OCI-LY1 (cell line): ENCODE measurements at regions not wholly inside any gene's neighbourhood (a gene's known extent, or its start where the extent isn't known, plus 50 kb on each side); places are given as distances from the start of the nearest gene placed in this dataset.

Source experiments
- H2AFZ ChIP-seq: fragments of 200-600 bp; sonication (generic), shearing (Covaris generic); 2 replicates; pipeline ENCODE4 v1.6.0; 2014; ENCODE audit warnings: antibody characterized with exemption, mild to moderate bottlenecking, low read length
- H3F3A ChIP-seq: fragments of 200-600 bp; sonication (generic), shearing (Covaris generic); 2 replicates; pipeline ENCODE4 v1.6.0; 2014; ENCODE audit warnings: mild to moderate bottlenecking, antibody characterized with exemption, low read length, moderate library complexity; ENCODE audit not compliant: insufficient read depth
- H3K27ac ChIP-seq: fragments of 200-600 bp; sonication (generic); 2 replicates; pipeline ENCODE4 v1.5.1; 2014; ENCODE audit warnings: low read length, mixed run types, mild to moderate bottlenecking, low read depth; ENCODE audit not compliant: poor library complexity, severe bottlenecking
- H3K27me3 ChIP-seq: fragments of 200-600 bp; sonication (generic); 2 replicates; pipeline ENCODE4 v1.6.0; 2014; ENCODE audit warnings: antibody characterized with exemption, mild to moderate bottlenecking, low read length, moderate library complexity; ENCODE audit not compliant: insufficient read depth
- H3K36me3 ChIP-seq: fragments of 200-600 bp; sonication (generic); 2 replicates; pipeline ENCODE4 v1.6.1; 2014; ENCODE audit warnings: mild to moderate bottlenecking, antibody characterized with exemption, low read length, moderate library complexity, mixed read lengths; ENCODE audit not compliant: insufficient read depth
- H3K4me1 ChIP-seq: fragments of 200-600 bp; sonication (generic); 2 replicates; pipeline ENCODE4 v1.5.1; 2014; ENCODE audit warnings: mild to moderate bottlenecking, low read length, moderate library complexity; ENCODE audit not compliant: insufficient read depth, severe bottlenecking
- H3K4me2 ChIP-seq: fragments of 200-600 bp; sonication (generic), shearing (Covaris generic); 2 replicates; pipeline ENCODE4 v1.6.1; 2014; ENCODE audit warnings: low read length
- H3K4me3 ChIP-seq: fragments of 200-600 bp; sonication (generic); 2 replicates; pipeline ENCODE4 v1.5.1; 2014; ENCODE audit warnings: low read length, low read depth, mild to moderate bottlenecking, mixed read lengths; ENCODE audit not compliant: poor library complexity, severe bottlenecking
- H3K79me2 ChIP-seq: fragments of 200-600 bp; shearing (Covaris generic); 2 replicates; pipeline ENCODE4 v1.6.1; 2016; ENCODE audit warnings: mixed run types, low read length, mixed read lengths; ENCODE audit not compliant: insufficient read depth
- H3K9ac ChIP-seq: fragments of 200-600 bp; sonication (generic), shearing (Covaris generic); 2 replicates; pipeline ENCODE4 v1.6.1; 2014; ENCODE audit warnings: mild to moderate bottlenecking, low read length, mixed read lengths
- H3K9me2 ChIP-seq: fragments of 200-600 bp; sonication (generic), shearing (Covaris generic); 2 replicates; pipeline ENCODE4 v1.6.1; 2014; ENCODE audit warnings: low read depth, mild to moderate bottlenecking, low read length, mixed read lengths
- H3K9me3 ChIP-seq: fragments of 200-600 bp; shearing (Covaris generic); 2 replicates; pipeline ENCODE4 v1.6.1; 2014; ENCODE audit warnings: low read length, mixed read lengths
- H4K20me1 ChIP-seq: fragments of 200-600 bp; sonication (generic), shearing (Covaris generic); 2 replicates; pipeline ENCODE4 v1.6.0; 2016; ENCODE audit warnings: mild to moderate bottlenecking, low read length; ENCODE audit not compliant: insufficient read depth
- EZH2 ChIP-seq: fragments of 200-600 bp; sonication (generic), shearing (Covaris generic); IDR thresholded peaks from 2 replicates; pipeline ENCODE4 v1.8.0; 2017; ENCODE audit warnings: borderline replicate concordance, mixed run types, mild to moderate bottlenecking, antibody characterized with exemption, low read length, moderate library complexity, mixed read lengths
- TF ChIP-seq, protein P1 (sequence below): fragments of 200-600 bp; sonication (generic), shearing (Covaris generic); IDR thresholded peaks from 2 replicates; pipeline ENCODE4 v1.5.1; 2017; ENCODE audit warnings: mild to moderate bottlenecking, antibody characterized with exemption, low read length, moderate library complexity, mixed read lengths

DNA sequence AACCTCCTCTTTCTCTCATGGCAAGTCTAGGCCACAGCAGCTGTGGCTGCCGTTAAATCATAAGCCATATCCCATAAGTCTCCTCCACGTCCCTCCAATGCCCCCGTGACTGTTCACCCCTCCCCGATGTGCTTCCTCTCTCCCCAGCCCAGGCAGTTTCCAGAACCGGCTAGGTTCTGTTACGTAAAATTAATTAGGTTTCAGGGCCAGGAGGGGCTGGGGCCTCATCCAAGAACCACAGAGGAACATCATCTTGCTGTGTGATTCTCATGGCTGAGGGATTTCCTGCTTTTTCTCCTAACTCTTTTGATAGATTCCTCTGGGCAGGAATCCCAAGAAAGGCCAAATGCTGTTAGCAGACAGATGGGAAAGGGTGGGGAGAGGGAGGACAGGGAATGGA, 141.8 kb upstream of the AJAP1 start:
- H3K4me1 ChIP-seq = no peaks in the 10 kb centered on the region
- TF ChIP-seq EZH2 = no peak
- TF ChIP-seq, protein P1, sequence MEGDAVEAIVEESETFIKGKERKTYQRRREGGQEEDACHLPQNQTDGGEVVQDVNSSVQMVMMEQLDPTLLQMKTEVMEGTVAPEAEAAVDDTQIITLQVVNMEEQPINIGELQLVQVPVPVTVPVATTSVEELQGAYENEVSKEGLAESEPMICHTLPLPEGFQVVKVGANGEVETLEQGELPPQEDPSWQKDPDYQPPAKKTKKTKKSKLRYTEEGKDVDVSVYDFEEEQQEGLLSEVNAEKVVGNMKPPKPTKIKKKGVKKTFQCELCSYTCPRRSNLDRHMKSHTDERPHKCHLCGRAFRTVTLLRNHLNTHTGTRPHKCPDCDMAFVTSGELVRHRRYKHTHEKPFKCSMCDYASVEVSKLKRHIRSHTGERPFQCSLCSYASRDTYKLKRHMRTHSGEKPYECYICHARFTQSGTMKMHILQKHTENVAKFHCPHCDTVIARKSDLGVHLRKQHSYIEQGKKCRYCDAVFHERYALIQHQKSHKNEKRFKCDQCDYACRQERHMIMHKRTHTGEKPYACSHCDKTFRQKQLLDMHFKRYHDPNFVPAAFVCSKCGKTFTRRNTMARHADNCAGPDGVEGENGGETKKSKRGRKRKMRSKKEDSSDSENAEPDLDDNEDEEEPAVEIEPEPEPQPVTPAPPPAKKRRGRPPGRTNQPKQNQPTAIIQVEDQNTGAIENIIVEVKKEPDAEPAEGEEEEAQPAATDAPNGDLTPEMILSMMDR = no peak
- no peaks in the 10 kb centered on the region for H3K79me2 ChIP-seq
- no peaks in the 10 kb centered on the region for H3K9me2 ChIP-seq
- no peak overlapping the region for H3K9ac ChIP-seq
- no peak overlapping the region for H2AFZ ChIP-seq
- H3F3A ChIP-seq = no peaks in the 10 kb centered on the region
- no peaks in the 10 kb centered on the region for H3K27me3 ChIP-seq
- no peak overlapping the region for H3K4me3 ChIP-seq
- no peaks in the 10 kb centered on the region for H3K9me3 ChIP-seq
- H3K36me3 ChIP-seq = no peaks in the 10 kb centered on the region
- no peaks in the 10 kb centered on the region for H4K20me1 ChIP-seq
- H3K27ac ChIP-seq = no peak overlapping the region
- H3K4me2 ChIP-seq = no peak overlapping the region

DNA sequence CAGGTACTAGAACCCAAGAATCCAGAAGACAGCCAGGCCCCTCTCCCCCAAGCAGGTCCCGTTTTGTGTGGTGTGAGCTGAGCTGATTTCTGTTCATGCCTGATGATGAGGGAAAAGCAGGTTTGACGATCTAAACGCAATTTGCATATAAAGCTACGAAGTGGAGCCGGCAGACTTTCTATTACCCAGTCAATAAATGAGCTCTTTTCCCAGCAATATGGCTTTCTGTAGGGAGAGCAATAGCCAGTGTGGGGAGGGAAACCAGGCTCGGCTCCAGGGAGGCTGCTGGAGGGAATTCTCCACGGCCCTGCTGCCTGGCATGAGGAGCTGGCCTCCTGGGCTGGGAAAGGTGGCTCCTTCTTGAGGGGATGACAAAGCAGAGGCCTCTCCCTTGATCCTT, 140.7 kb upstream of the AJAP1 start:
- Histone ChIP-seq H3K27ac (no peak overlapping the region), H3K9me2 (no peaks in the 10 kb centered on the region), H2AFZ (no peak overlapping the region), H3K9ac (no peak overlapping the region), H3K27me3 (no peaks in the 10 kb centered on the region), H3K9me3 (no peaks in the 10 kb centered on the region), H3K79me2 (no peaks in the 10 kb centered on the region), H4K20me1 (no peaks in the 10 kb centered on the region), H3K4me2 (no peak overlapping the region), H3K36me3 (no peaks in the 10 kb centered on the region), H3F3A (no peaks in the 10 kb centered on the region), H3K4me3 (no peak overlapping the region), H3K4me1 (no peaks in the 10 kb centered on the region)
- TF ChIP-seq, protein P1 = no peak
- no peak for TF ChIP-seq EZH2

DNA sequence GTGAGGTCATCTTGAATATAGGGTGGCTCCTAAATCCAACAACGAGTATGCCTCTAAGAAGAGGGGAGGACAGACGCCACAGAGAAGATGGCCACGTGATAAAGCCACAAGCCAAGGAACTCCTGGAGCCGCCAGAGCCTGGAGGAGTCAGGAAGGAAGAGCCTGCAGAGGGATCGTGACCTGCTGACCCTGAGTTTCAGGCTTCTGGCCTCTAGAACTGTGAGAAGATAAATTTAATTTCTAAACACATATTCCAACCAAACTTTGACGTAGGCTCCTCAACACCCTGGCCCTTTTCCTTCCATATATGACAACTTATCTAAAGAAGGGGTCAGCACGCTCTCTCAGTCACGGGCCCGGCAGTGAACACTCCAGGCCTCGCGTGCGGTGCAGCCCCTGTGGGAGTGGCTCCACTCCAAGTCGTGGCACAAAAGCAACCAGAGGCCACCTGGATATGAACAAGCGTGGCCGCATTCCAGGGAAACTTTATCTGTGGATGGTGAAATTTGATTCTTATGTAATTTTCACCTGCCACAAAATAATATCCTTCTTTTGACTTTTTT, 138.6 kb upstream of the AJAP1 start:
- Histone ChIP-seq H3K36me3 (no peaks in the 10 kb centered on the region), H3K9me3 (no peaks in the 10 kb centered on the region), H2AFZ (no peak overlapping the region), H3K9ac (no peak overlapping the region), H3F3A (no peaks in the 10 kb centered on the region), H3K79me2 (no peaks in the 10 kb centered on the region), H3K27ac (no peak overlapping the region), H3K4me1 (no peaks in the 10 kb centered on the region), H4K20me1 (no peaks in the 10 kb centered on the region), H3K27me3 (no peaks in the 10 kb centered on the region), H3K9me2 (no peaks in the 10 kb centered on the region), H3K4me2 (no peak overlapping the region), H3K4me3 (no peak overlapping the region)
- no peak for TF ChIP-seq EZH2
- TF ChIP-seq, protein P1 = no peak
